HG03045 (cell line): ENCODE measurements at regions not wholly inside any gene's neighbourhood (a gene's known extent, or its start where the extent isn't known, plus 50 kb on each side); places are given as distances from the start of the nearest gene placed in this dataset.

Experiments
- ATAC-seq: cut with Tn5 transposase; IDR thresholded peaks from one replicate; pipeline ENCODE4 v1.9.1; 2021; ENCODE audit warnings: mild to moderate bottlenecking, moderate library complexity; ENCODE audit not compliant: unreplicated experiment

DNA sequence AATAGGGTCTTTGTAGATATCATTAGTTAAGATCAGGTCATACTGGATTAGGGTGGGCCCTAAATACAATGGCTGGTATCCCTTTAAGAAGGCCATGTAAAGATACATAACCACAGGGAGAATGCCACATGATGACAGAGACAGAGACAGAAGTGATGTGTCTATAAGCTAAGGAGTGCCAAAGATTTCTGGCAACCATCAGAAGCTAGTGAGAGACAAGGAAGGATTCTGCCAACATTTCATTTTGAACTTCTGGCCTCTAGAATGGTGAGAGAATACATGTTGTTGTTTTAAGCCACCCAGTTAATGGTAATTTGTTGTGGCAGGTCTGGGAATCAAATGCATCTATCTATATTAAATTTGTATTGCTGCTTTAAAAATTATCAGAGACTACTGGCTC lies 185.5 kb upstream of the CYRIA start:
- no peak for ATAC-seq

DNA sequence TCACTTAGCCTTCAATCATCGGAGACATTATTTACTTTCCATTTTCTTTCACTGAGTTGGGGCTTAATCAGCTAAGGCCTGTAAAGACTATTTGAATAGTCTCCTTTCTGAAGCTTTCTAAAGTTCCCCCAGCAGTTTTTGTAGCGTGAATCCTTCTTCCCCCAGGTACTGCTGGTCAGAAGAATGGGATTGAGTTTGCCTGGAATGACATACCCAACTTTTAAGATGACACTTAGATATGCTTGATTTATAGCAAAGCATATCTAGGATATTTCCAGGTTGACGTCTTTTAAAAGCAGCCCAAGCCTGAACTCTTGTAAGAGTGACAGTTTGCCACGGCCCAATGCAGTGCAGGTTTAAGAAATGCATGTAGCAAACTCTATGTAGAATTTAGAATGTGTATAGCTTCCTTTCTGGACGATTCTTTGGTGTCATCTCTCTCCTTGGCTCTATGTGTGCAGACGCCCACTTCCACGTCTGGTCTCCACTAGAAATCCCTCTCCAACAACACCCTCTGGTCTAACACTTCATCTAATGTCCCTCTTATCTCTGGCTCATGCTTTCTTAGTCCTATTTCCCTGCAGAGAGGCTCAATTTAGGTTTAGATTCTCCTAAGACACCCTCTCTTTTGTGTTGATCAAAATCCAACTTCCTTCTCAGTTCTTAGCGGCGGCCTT lies 175.0 kb upstream of the CYRIA start:
- no peak for ATAC-seq

DNA sequence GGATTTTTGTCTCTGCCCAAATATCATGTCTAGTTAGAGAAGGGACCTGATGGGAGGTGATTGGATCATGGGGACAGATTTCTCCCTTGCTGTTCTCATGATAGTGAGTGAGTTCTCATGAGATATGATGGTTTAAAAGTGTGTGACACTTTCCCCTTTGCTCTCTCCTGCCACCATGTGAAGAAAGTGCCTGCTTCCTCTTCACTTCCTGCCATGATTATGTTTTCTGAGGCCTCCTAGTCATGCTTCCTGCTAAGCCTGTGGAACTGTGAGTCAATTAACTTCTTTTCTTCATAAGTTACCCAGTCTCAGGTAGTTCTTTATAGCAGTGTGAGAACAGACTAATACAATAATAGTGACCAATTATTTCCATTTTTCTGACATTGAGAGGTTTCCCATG lies 167.3 kb upstream of the CYRIA start:
- ATAC-seq: no peak

DNA sequence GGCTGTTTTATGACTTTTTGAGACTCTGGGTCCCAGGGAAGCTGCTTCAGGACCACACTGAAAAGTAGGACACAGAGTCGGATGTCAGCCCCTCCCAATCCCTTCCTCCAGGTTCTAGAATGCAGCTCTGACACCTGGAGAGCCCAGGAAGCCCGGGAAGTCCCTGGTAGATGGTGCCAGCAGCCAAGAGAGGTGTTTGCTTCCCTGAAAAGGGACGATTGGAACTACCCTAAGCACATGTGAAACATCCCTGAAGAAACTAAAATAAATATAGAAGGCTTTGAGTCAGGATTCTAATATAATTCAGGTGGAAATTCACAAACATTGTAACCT lies 163.2 kb upstream of the CYRIA start:
- ATAC-seq: no peak

DNA sequence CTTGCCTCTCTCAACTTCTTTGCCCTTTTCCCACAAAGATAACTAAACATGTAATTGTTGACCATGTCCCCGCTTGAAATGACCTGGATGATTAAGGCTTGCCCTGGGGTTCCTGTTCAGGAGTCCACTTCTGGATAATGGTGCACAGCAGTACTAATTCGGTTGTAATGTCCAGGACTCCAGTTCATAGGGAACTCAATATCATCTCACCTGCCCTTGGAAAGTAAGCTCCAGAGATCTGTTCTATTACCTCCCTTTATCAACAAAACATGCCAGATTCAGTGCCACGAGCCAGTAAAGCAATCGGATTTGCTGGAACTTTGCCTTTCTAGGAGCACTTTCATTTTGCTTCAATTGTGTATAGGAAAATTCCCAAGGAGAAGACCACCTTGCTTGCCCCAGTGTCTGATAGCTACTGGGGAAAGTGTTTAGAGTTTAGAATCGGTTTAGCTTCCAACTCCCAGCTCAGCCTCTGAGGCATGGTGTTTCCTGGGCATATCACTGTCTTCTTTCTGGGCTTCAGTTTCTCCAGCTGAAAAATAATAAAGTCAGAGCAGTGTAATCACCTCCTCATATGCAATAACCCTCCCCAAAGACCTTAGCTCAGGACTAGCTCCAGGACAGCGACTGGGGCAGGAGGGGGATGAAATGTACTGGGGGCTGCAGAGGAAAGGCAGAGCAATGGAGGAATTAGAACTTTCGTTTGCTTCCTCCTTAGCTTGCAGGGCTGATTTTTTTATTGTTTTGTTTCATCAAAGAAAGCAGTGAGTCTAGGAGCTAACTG lies 162.6 kb upstream of the CYRIA start:
- ATAC-seq: no peak

DNA sequence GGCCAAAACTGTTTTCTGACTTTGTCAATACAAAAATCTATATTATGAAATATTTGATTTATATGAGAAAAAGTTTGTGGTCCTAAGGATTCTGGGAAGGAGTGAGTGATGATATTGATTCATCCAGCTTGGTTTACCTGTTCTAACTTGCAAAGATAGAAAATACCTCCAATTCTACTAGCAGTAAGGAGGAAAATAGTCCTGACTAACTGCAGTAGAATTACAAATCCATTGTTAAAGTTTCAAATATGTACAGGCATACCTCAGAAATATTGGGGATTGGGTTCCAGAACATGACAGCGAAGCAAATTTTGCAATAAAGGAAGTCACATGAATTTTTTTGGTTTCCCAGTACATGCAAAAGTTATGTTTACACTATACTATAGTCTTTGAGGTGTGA lies 158.8 kb upstream of the CYRIA start:
- ATAC-seq: no peak

DNA sequence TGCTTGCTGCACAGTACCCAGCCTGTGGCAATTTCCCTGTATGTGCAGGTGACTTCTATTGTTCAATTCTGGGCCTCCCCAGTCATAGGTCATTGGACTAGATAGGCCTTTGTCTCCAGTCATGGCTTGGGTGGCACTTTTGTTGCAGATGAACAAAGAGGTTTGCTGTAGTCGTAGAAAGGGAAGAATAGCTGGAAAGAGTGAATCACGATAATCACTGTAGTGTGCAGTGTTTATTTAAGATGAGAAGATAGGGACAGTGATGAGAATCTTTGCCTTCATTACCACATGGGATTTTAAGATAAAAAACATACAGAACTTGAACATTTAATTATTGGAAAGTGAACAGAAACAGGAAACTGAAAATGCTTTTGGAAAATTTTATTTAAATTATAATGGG lies 156.1 kb upstream of the CYRIA start:
- no peak for ATAC-seq

DNA sequence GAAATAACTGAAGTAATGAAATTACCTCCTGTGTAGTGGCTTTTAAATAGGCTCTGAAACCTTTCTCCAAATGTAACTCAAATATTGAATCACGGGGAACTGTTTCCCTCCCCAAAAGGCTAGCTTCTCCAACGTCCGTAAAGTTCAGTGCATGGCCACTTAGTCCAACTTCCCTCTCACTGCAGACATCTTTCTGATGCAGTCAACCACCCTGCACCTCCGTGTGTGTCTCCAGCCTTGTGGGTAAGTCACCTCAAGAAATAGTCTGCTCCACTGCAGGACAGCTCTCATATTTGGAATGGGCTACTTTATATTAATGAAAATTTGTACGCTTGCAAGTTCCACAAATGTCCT lies 152.5 kb upstream of the CYRIA start:
- ATAC-seq: no peak

DNA sequence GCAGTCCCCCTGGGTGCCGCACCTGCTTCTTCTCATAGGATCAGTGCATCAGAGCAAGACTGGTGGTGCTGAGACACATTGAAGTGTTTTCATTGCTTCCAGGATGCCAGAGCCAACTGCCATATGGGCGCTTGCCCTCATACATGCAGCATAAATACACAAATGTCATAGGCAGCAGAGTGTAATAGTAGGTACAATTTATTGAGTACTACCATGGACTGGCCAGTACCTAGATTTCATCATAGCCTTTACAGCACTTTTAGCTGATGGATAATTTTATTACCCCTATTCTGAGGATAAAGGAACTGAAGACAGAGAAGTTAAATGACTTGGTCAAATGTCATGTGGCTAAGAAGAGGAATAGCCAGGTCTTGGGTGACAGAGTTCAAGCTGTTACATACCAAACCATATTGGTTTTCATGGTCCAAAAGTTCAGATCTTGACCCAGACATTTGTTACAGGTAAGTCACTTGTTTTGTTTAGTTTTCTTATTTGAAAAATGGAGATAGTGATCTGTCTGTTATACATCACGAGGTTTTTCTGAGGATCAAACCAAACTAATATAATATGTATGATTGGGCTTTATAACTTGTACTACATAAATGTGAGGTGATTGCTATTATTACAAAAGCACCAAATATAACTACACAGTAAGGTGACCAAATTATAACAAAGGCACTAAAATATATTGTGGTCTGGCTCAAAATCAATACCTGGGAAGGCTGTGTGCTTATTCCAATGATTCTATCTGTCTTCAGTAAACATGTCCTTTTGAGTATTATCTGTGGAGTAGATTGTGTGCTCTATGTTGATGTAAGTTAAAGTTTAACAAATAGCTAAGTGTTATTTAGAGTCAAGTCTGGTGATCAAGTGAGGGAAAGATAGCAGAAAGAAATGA lies 151.9 kb upstream of the CYRIA start:
- no peak for ATAC-seq

DNA sequence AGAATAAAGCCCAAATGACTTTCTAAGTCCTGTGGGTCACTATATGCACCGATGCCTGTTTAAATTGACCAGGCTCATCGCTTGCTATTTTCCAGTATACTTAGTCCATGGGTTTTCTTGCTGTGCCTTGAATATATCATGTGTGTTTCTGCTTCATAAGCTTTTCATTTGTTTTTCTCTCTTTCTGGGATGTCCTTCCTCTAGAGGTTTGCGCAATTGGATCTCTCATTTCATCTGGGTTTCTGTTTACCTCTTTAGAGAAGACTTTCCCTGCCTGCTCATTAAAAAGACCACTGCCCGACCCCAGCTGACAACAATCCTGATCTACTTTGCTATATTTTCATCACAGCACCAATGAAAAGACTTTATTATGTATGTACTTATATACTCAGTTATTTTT lies 150.9 kb upstream of the CYRIA start:
- ATAC-seq: no peak

DNA sequence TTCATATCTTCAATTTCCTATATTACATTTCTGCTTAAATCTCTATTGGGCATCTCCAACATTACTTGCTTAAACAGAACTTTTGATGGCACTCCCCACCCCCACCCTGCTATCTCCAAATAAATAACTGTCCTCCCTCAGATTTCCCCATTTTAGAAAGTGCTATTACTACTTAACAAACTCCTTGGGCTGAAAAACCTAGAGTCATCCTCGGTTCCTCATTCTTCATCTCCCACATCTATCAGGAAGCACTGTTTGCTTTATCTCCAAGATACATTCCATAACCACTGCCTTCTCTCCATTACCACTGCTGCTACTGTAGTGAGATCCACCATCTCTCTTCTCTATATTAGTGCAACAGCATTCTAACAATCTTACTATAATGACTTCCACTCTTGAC lies 150.4 kb upstream of the CYRIA start:
- ATAC-seq: no peak

DNA sequence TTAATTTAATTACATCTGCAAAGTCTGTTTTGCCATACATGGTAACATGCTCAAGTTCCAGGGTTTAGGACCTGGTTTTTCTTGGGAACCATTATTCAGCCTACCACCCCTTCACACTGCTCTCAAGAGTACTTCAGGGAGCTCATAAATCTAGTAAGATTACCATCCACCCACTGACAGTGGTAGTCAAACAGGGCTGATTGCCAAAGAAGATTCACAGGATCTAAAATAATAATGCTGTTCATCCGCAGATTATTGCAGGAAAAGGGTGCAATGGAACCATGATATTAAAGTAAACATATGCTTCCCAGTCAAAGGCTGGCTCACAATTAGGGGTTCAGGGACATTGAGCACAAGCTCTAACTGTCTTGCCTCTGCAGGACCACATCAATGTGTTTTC lies 148.0 kb upstream of the CYRIA start:
- ATAC-seq: no peak

DNA sequence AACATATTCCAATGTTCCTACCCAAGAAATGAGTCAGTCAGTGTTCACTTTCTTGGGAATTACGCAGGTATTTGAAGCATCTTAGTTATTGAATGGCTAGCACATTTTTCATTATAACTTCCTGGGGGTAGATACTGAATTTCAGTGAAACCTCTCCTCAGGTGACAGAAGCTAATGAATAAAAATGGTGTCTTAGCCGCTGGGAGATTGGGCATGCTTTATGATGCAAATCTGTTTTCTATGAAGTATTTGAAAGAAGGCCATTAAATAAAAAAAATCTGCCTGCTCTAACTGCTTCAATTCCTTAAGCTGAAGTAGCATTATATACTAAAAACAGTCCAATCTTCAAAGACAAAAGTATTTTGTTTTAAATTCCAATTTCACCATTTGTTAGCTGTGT lies 132.8 kb upstream of the CYRIA start:
- ATAC-seq: no peak

DNA sequence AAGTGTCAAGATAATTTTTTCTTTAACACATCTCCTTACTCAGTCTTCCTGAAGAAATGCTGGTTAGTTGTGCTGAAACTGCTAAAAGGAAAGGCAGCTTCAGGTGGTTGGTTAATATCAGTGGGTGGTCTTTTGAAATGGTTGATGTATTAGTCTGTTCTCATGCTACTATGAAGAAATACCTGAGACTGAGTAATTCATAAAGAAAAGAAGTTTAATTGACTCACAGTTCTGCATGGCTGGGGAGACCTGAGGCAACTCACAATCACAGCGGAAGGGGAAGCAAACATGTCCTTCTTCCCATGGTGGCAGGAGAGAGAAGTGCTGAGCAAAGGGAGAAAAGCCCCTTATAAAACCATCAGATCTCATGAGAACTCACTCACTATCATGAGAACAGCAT lies 125.9 kb upstream of the CYRIA start:
- ATAC-seq: no peak

DNA sequence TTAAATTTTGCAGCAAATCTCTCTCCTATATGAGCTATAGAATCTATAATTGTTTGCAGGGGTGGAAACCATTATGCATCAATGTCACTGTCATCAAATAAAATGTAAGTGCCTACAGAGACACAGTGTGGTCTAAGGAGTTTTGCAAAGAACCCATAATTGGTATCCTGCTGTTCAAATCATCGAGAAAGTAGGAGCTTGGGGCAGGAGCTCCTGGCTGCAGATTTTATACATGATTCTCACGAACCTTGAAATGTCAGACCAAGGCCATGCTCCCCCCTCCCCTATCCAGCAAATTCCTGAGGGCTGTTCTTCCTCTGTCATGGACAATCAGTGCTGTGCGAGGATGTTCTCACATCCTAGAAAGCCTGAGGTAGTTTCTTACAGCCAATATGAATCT lies 119.5 kb upstream of the CYRIA start:
- ATAC-seq: no peak

DNA sequence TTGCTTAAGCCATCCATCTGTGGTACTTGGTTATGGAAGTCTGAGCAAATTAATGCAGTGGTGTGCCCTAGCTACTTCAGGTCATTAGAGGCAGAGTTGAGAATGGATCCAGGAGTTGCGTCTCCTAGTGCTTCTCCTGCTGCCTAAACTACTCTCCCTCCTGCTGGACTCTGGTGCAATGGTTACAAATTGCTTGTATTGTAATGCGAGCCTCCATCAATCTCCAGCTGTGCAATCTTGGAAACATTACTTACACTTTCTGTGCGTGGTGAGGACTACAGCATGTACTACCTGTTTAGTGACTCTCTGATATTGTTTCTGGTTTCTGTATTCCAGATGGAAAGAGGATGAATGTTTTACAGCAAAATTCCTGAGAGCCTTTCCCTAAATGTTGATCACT lies 119.0 kb upstream of the CYRIA start:
- ATAC-seq: no peak

DNA sequence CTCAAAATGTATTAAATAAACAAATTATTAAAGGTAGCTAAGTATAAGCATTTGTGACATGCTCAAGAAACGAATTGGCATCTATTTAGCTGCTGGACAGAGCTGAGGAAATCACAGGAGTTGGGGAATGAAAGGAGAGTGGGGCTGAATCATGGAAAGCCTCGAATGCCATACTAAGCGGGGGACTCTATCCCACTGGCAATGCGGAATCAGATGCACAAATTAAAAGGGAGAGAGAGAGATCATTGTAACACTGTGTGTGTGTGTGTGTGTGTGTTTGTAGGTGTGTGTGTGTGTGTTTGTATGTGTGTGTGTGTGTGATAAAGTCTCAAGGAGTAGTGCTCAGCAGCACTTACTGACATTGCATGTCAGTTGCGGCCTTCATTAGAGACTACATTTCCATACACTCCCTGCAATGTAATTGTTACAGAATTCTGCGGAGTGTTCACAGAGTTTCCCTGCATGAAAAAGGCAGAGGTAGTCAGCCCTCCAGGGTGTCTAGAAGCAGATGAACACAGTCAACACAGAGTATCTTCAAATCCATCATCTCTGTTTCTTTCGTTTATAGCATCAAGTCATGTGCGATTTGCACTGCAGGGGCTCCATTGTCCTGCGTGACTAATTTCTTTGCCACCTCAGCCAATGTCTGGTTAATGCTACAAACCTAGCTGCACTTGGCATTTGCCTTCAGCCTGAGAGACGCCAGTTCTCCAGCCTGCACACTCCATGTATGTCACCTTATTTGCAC lies 111.7 kb upstream of the CYRIA start:
- ATAC-seq: no peak

DNA sequence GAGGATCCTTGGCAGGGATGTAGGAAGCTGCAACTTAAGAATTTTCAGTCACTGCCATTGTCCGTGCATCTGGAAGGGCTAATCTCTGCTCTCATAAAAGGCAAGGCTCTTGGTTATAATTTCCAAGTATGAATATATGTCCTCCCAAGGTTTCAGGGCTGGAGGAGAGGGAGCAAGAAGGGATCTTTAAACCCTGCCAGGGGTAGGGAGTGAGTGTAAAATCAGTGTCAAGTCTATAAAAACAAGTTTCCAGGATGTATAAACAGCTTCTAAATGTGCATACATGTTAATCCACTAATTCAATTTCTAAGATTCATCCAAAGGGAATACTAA lies 110.2 kb upstream of the CYRIA start:
- ATAC-seq: no peak

DNA sequence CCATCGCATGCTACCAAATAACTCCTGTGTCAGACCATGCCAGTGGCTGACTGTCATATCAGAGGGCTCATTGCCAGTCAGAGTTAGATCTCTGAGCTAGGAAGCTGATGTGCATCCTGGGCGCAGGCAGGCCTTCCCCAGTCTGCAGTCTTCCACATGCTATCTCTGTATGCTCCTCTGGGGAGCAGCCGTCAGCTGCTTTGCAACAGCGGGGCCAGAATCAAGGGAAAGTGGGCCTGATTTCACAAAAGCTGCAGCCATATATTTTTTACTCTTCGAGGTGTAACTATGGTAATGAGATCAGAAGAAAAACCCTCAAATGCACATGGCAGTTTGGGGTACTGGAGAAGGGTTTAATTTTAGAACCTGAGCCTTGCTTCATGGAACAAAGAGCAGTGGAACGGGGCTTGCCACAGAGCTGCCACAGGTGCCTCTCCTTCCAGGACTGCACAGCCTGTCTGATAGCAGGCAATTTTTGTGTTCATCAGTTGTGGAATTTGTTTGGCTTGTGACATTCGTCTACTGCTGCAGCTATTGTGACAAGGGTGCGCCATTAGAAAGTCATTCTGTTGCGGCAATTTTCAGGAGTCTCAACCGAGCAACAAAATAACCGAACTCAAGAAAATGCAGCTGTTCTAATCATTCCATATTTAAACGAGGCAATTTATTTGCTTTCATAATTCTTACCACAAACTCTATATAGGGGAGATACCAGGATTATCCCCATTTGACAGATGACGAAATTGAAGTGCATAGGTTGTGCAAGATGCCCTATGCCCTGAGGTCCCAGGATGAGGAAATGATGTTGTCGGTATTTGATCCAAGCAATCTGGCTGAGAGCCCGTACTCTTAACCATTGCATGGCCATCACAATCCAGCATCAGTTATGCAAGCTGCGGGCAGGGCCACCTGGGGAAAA lies 109.6 kb upstream of the CYRIA start:
- no peak for ATAC-seq

DNA sequence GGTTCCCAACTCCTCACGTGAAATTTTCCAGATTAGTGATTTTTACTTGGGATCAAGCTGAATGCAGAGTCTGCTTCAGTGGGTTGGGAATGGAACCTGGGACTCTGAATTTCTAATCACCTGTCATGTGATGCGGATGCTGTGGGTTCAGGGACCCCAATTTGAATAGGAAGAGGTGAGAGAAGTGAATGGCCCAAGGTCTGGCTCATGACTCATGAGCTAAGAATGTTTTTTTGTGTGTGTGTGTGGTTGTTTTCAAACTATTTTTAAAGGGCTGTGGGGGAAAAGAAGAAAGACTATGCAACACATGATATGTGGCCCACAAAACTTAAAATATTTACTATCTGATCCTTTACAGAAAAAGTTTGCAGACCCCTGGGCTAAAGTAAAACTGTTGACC lies 108.5 kb upstream of the CYRIA start:
- no peak for ATAC-seq
